ENCODE measurements at regions not wholly inside any gene's neighbourhood (a gene's known extent, or its start where the extent isn't known, plus 50 kb on each side); places are given as distances from the start of the nearest gene placed in this dataset.

GRCh38 chr18:46296656-46297055 lies 192.5 kb downstream of the HAUS1 start:
- TF ChIP-seq TAF1 (IDR thresholded peaks at IDR 0.05; ENCODE audit: borderline replicate concordance, insufficient read depth, low read length) (no peak), POLR2AphosphoS5 (IDR thresholded peaks at IDR 0.05; ENCODE audit: low read depth, low read length) (no peak), REST (IDR thresholded peaks at IDR 0.05; ENCODE audit: insufficient read depth in 1 of 2, low read depth in 2 of 2, low read length in 2 of 2) (no peak)

Measured in PFSK-1 (cell line).